Ramos (cell line): ENCODE measurements at regions not wholly inside any gene's neighbourhood (a gene's known extent, or its start where the extent isn't known, plus 50 kb on each side); places are given as distances from the start of the nearest gene placed in this dataset.

Source experiments
- in situ Hi-C: fragments of 300-500 bp; cut with MboI; formaldehyde crosslinking; loops from one replicate; pipeline ENCODE4 v1.14.3; 2022; ENCODE audit warnings: low sequenced_read_pairs; ENCODE audit not compliant: unreplicated experiment

DNA sequence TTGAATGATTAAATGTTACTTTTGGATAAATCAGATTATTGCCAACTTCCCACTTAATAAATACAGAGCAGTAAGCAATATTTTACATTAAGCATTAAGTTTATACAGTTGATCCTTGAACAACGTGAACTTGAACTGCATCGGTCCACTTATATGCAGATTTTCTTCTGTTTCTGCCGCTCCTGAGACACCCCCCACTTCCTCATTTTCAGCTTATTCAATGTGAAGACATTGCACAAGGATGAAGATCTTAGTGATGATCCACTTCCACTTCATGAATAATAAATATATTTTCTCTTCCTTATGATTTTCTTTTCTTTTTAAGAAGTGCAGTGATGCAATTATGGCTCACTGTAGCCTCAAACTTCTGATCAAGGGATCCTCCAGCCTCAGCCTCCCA, 167.2 kb downstream of the LINC00237 start:
- in situ Hi-C loops: no loop called here

DNA sequence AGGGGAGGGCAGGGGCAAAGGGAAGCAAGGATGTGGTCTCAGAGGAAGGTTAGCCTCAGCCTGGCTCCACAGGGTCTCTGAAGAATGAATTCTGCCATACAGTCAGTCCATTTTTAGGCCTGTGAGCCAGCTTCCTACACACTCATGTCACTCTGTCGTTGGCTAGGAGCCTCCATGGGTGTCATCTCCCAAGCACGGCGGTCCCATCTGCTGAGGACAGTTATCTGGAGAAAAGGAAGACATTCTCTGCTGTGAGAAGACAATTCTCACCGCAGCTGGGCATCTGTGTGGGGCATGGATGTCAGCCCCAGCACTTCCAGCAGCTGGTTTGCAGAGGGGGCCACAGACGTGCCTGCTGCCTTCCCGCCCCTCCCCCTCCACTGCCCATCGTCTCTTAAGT, 167.6 kb downstream of the LINC00237 start:
- in situ Hi-C loops: no loop called here

DNA sequence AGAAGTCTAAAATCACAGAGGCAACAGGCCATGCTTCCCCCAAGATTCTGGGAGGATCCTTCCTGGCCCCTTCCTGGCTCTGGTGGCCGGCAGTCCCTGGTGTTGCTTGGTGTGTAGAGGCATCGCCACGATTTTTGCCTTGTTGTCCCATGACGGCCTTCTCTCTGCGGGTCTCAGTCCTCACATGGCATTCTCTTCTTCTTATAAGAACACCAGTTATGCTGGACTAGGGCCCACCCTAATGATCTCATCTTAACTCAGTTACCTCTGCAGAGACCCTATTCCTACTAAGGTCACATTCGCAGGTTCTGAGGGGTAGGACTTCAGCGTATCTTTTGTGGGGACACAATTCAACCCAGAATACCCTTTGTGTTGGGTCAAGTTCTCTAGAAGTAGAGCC, 168.0 kb downstream of the LINC00237 start:
- in situ Hi-C loops: no loop called here

DNA sequence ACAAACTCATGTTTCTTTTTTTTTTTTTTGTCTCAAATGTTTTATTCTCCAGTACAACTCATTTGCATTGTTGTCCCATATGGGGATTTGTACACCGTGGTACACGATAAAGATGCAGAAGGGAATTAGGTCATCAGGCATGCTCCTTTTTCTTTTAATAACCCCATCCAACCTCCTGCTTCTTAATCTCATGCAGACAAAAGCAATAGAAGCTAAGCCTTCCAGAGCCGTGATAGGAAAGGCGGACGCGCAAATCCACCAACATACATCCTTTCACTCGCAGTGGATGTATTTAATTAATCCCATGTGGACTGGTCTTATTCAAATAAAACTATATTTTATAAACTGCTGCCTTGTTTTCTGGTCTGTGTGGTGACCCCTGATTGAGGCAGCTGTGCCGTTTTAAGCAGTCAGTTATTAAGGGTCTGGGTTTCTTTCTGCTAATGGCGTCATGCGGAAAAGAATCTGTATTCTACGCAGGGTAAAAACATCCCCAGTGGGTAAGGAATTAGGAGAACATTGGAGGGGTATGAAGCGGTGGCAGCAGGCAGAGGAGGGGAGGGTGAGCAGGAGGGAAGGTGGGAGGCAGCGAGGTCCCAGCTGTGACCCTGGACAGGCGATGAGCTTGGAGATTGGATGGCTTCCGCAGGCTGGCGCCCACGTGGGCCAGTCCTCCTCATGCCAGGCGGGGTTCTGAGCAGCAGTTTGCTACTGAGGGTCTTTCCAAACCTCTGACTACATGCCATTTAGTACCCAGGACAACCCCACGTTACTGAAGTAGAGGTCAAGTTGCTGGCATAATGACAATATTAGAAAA, 172.8 kb downstream of the LINC00237 start:
- in situ Hi-C loops: no loop called here

DNA sequence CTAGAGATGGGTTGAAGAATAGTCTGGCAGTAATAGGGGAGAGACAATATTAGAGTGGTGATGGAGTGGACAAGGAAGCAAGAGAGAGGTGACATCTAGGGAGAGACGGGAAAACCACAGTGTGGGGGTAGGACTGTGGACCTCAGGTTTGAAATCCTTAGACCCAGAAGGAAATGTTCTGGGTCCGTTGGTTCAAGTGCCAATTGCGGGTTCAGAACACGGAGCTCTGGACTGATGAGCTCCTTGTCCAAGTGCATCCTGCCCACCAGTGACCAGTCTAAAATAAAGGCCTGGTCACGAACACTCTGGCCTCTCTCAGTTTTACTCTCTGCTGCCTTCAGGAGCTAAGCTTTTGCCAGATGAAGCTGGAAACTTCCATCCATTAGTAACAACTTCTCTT, 174.0 kb downstream of the LINC00237 start:
- in situ Hi-C loops: no loop called here

DNA sequence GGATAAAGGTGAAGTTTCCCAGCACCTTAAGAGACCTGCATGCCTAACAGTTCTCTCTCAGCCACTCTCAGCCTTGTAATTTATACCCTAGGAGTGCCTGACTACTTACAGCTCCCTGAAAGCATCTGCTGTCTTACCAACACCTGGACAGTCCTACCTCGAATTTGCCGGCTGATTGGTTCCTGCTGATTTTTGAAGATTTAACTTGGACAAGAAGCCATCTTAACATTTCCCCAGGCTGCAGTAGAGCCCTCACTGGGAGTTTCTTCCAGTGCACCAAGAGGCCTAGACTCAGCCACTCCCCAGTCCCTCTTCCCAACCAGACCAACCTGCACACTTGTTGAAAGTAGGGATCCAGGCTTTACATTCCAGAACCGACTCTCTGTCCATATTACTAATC, 174.5 kb downstream of the LINC00237 start:
- in situ Hi-C loops: no loop called here

DNA sequence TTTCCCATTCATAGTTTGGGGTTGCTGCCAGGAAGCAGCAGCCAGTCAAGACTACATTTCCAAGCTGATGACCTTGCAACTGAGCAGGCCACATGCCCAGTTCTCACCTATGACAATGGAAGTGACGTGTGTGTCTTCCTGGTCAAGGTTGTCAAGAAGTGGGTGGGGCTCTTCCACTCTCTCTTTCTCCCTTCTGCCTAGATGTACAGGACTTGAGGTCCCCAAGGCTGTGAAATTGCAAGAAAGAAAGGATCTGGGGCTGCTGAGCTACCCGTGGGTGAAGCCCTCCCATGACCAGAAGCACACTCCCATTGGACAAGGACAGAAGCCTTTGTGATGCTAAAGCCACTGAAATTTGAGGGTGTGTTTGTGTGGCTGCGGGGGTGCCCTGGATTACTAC, 175.1 kb downstream of the LINC00237 start:
- in situ Hi-C loops: no loop called here

DNA sequence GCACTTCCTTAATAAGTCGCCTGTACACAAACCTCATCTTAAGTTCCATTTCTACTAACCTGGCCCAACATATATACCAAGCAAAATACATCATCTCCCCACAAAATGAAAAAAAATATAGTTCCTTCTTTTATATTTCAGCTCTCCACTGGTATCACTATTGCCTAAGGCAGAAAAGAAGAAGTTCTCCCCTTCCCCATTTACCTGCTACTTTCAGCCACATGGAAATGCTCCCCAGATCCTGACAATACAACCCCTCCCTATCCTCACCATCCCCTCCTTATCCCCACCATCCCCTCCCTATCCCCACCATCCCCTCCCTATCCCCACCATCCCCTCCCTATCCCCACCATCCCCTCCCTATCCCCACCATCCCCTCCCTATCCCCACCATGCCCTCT, 175.7 kb downstream of the LINC00237 start:
- in situ Hi-C loops: no loop called here

DNA sequence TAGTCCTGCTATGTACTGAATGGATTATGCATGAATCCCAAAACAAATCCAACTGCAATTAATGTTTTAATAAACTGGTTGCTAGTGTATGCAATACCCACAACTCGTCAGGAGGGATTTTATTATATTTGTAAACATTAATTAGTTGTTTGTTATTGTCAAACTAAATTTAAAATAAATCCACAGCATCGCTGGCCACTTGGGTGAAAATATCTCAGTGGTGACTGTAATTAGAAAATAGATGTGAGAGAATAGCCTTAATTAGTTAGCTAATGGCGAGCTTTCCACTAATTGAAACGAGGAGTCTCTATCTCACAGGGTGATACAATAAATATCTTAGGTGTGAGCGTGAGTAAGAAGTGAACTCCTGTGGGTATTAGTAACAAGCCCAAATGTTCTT, 176.8 kb downstream of the LINC00237 start:
- in situ Hi-C loops: no loop called here

DNA sequence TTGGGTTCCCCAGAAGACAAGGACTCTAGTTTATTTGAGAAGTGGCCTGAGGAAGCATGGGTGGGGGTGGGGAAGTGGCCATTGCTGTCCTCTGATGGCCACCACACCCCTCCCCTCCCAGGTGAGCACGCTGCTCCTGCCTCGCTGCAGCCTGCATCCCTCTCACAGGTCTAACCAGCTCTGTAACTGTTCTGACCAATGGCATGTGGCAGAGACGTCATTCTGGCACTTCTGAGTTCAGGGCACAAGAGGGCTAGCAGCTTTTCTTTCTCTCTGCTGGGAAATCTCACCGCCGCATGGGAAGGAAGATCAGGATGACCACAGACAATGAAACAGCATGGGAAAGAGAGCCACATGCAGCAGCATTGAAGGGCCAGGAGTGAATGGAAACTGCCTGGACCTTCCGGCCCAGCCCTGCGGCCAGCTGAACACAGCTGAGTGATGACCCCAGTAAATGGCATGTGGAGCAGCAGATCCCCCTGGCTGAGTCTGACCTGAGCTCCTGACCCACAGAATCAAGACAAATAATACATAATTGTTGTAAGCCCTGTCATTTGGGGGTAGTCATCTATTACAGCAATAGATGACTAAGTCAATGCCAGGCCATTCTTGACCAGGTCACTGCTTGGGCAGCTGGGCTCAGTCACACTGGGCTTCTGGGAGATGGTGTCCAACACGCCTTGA, 179.8 kb downstream of the LINC00237 start:
- in situ Hi-C loops: no loop called here

DNA sequence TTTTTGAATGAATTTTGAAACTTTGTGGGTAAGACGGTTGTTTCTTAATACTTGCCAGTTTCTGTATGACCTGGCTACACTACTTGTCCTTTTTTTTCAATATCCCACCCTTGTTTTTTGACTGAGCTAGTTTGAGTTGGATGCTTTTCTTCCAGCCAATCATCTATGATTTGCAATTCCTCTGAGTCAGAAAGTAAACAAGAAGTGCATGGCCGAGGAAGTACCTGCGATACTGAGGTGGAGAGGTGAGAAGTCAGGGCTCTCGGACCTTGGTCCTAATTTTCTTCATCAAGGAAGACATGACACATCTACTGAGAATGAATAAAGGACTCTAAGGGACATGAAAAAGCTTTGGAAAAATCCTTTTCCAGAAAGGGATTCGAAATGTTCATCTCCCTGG, 185.7 kb downstream of the LINC00237 start:
- in situ Hi-C loops: no loop called here

DNA sequence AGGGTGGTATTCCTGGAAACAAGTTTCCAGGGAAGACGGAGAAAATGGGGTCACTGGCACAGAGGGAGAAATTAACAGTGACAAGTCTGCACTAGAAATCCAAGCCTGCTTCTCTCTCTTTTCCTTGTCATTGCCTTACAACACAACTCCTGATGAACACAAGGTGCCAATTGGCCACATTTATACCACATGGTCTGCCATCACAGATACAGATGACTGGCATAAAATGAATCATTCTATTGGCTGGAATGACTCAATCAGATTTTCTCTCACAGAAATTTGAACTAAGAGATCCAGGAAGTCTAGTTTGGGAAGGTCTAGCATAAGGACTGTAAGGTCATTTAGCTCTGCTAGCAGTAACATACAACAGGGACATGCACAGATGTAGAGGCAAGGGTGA, 190.3 kb downstream of the LINC00237 start:
- in situ Hi-C loops: no loop called here

DNA sequence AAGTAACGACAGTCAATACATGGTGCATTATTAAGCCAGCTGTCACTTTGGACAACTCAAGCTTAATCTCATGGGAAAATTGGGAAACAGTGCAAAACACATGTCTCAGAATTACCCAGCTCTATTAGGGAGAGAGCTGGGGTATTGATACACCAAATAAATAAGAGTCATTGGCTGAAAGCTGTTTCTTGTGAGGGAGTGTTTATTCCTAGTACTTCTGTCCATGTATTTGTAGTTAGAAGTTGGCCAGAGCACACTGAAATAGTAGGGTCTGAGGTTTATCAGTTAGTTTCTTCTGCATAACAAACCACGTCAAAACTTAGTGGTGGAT, 192.0 kb upstream of the RALGAPA2 start:
- in situ Hi-C loops: no loop called here

DNA sequence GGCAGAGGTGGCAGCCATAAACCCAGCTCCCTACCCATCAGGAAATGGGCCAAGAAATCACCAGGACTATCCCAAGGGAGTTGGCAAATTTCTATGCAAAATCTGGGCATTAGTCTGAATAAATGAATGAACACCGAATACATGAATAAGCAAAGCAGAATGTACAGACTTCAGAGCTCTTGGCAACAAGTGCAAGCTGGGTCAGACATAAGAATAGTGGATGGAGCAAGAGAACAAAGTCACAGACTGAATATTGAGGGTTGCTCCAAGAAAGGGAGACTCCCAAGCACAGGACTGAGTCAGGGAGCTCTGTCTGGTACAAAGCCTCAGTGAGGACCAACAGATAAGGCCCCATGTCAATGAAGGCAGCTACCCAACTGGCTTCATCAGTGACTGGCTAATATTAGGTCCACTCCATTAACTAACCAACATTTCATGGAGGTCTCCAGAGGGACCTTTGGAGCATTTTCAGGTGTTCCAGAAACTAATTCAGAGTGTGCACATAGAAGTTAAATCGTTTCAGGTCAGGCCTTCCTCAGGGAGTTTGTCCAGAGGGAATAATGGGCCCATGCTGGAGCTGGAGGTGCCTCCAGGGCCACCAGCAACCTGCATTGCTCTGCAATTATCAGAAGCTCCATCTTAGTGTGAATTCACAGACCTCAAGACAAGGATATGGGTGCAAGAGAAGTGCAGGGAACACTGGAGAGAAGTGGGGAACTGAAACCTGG, 191.5 kb upstream of the RALGAPA2 start:
- in situ Hi-C loops: no loop called here

DNA sequence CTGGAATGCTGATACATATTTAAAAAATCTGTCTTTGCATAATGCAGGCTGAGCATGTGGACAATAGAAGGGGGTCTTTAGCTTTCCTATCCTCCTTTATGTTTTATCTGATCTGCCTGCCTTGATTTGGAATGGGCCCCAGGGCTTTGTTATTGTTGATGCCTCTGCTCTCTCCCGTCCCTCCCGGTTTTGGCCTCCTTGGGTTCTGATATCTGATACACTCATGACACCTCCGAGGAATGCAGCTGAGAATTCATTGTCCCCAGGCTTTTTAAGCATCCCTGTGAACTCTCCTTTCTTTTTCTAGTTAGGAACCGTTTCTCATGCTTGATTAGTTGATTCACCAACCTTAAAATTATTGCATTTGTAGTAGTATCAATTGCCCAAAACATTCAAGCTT, 185.5 kb upstream of the RALGAPA2 start:
- in situ Hi-C loops: no loop called here

DNA sequence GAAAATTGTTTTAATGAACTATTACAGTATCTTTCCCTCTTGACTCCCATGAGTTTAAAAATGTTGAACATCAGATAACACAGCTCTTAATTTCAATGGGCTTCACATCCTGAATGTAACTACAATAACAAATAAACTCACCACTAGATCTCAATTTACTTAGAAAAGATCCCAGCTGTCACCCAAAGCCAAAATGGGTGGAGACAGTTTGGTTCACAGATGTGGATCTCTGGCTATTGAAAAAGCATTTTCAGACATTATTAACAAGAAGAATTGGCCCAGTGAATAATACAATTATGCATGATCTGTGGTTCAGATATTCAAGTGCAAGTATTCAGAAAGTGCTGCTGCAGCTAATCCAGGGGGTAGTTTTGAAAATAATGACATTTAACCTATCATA, 184.7 kb upstream of the RALGAPA2 start:
- in situ Hi-C loops: no loop called here

DNA sequence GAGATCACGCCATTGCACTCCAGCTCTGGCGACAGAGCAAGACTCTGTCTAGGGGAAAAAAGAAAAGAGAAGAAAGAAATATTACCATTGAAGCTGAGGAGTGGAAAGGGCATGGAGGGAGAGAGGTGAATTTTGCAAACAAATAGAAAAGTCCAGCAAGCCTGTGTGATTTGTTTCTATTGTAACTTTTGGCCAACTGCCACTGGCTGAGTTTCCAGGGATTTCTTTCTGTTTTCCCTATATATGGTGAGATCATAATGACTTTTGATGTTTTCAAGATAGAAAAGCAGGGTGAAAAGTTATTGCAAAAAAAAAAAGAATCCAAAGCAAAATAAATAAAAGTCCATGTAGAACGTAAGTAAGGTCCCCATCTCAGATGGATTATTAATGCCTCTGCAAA, 184.2 kb upstream of the RALGAPA2 start:
- in situ Hi-C loops: no loop called here

DNA sequence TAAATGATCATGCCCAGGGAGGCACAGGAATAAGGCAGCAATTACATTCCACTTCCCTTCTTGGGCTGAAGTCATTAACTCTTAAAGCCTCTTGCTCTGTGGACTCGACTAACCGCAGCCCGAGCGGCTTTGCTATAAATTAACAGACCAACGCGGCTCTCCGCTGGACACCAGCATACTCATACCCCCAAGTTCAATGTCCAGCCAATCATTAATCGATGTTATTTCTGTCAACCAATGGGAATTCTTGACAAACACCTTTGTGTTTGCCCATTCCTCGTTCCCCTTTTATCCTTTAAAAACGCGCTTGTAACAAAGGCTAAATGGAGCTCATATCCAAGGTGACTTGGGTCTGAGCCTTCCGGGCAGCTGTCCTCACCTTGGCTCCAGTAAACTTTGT, 183.1 kb upstream of the RALGAPA2 start:
- in situ Hi-C loops: no loop called here

DNA sequence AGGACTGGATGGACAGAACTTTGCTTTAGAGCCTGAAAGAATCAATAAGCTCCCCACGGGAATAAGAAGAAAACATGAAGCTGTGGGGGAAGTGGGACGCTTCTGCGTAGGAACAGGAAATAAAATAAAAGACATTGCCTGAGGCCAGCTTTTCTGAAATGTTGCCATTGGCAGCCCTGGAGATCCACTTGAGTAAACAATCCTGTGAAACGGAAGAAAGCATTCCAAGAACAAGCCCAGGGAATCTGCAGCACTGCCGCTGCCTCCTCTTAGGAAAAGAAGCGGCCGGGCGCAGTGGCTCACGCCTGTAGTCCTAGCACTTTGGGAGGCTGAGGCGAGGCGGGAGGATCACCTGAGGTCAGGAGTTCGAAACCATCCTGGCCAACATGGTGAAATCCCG, 182.3 kb upstream of the RALGAPA2 start:
- in situ Hi-C loops: no loop called here

DNA sequence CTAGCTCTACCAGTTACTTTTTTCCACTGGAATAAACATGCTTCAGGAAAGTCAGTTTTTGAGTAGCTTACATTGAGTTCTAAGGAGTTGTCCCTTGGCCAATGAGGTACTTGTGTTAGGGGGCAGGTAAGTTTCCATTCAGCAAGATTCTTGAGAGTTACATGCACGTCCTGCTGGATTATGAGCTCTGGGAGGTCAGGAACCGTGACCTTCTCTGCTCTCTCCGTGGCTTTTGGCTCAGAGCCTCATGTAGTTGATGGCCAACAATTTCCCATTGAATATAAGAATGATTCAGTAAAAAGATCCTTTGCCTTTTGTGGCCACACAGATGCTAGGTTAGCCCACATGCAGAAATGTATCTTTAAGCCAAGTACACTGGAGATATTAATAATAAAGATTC, 181.8 kb upstream of the RALGAPA2 start:
- in situ Hi-C loops: no loop called here

DNA sequence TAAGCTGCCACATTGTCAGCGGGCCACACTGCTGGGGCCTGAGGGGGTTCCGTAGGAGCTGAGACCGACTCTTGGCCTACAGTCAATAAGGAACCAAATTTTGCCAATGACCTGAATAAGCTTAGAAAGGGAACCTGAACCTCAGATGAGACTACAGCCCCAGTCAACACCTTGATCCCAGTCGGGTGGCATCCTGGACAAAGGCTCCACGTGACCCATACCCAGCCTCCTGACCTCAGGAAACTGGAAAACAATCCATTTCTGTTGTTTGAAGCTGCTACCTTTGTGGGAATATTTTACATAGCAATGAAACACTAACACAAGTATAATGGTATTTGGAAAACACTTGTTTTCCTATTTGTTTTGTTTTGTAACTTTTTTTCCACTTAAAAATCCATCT, 179.9 kb upstream of the RALGAPA2 start:
- in situ Hi-C loops: no loop called here
